ENCODE measurements at regions not wholly inside any gene's neighbourhood (a gene's known extent, or its start where the extent isn't known, plus 50 kb on each side); places are given as distances from the start of the nearest gene placed in this dataset.
"Not testable (repeated sequence)": the region's sequence is repeated elsewhere in the genome, so short reads cannot be mapped to it uniquely, and the experiment has no call there.

DNA sequence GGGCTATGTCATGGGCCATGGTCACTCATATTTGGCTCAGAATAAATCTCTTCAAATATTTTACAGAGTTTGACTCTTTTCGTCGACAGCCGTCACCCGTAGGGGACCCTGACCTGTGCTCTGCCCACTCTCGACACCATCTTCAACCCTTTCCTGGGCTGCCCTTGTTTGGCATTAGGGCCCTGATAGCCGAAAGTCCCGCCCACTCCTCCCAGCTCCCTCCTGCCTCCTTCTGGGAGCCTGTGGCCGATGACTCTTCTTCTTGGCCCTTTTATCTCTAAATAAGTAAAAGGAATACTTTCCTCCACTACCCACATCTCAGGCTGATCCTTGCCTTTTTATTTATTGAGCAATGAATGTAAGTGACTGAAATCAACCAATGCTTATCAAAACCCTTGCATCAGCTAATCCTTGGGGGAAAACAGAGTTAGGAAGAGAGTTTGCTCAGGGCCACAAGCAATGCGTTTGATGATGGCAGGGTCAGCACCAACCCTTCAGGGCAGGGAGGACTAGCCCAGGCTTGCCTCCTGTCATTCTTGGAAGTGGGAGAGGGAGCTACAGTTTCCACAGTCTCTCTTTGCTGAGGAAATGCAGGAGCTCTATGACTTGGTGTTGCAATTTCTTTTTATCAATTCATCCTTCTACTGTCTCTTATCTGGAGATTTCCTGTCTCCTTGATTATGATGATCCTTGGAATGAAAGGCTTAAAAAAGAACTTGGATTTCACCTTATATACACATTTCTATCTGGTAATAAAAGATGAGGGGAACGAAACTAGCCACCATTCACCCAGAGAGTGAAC is 218.2 kb upstream of the PODXL start:
- Mint-ChIP-seq H3K4me1 (no peaks in the 10 kb centered on the region), H3K27me3 (peaks cover 8% of the 10 kb centered on the region), H3K36me3 (no peaks in the 10 kb centered on the region), H3K4me3 (no peak overlapping the region), H3K27ac (no peak overlapping the region), H3K9me3 (no peaks in the 10 kb centered on the region)
- no peak for DNase-seq

DNA sequence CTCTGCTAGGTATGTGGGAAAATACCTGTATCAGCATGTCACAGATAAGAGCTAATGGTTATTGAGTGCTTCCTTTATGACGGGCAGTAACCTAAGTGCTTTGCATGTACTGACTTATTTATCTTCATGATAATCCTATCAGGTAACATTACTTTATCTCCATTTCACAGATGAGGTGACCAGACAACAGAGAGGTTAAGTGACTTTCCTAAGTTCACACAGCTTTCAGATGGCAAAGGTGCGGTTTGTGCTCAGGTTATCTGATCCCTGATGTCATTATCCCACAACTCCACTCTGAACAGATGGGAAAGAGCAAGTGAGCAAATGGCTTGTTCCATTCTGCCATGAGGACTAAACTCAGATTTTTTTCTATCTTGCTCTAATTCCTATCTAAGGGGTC is 217.0 kb upstream of the PODXL start:
- no peaks in the 10 kb centered on the region for H3K4me1 Mint-ChIP-seq
- peaks cover 8% of the 10 kb centered on the region for H3K27me3 Mint-ChIP-seq
- DNase-seq, result no peak
- H3K36me3 Mint-ChIP-seq, result no peaks in the 10 kb centered on the region
- no peaks in the 10 kb centered on the region for H3K9me3 Mint-ChIP-seq
- no peak overlapping the region for H3K4me3 Mint-ChIP-seq
- H3K27ac Mint-ChIP-seq, result no peak overlapping the region

- DNase-seq, result no peak
- H3K27ac Mint-ChIP-seq, result no peak overlapping the region
- H3K27me3 Mint-ChIP-seq, result peaks cover 8% of the 10 kb centered on the region
- H3K4me3 Mint-ChIP-seq, result no peak overlapping the region
- H3K36me3 Mint-ChIP-seq, result no peaks in the 10 kb centered on the region
- H3K4me1 Mint-ChIP-seq, result no peaks in the 10 kb centered on the region
- no peaks in the 10 kb centered on the region for H3K9me3 Mint-ChIP-seq
Measured at GRCh38 chr7:131769241-131769640, 212.8 kb upstream of the PODXL start.

- Mint-ChIP-seq H3K27me3 (peaks cover 8% of the 10 kb centered on the region), H3K4me3 (no peak overlapping the region), H3K9me3 (no peaks in the 10 kb centered on the region), H3K36me3 (no peaks in the 10 kb centered on the region), H3K4me1 (no peaks in the 10 kb centered on the region), H3K27ac (no peak overlapping the region)
- DNase-seq, result no peak
Measured at GRCh38 chr7:131767591-131767990, 211.2 kb upstream of the PODXL start.

DNA sequence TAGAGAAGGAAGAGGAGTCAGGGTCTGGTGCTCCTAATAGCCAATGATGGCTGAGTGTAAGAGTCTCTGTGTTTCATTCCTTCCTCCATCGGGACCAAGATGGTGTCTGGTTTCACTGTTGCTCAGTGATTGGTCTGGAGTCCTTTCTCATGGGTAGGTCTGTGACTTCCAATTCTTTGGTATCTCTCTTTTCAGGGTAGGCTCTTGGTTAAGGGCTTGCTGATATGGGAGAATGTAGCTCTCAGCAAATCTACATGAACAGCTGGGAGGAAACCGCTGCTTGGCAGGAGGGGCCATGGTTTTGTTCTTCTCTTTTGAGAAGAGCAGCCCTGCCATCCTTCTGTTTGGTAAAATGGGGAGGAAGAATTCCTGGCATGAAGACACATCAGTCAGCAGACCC is 209.1 kb upstream of the PODXL start:
- no peaks in the 10 kb centered on the region for H3K9me3 Mint-ChIP-seq
- H3K4me3 Mint-ChIP-seq, result no peak overlapping the region
- H3K27me3 Mint-ChIP-seq, result peaks cover 10% of the 10 kb centered on the region
- H3K27ac Mint-ChIP-seq, result no peak overlapping the region
- DNase-seq, result no peak
- no peaks in the 10 kb centered on the region for H3K36me3 Mint-ChIP-seq
- H3K4me1 Mint-ChIP-seq, result no peaks in the 10 kb centered on the region

DNA sequence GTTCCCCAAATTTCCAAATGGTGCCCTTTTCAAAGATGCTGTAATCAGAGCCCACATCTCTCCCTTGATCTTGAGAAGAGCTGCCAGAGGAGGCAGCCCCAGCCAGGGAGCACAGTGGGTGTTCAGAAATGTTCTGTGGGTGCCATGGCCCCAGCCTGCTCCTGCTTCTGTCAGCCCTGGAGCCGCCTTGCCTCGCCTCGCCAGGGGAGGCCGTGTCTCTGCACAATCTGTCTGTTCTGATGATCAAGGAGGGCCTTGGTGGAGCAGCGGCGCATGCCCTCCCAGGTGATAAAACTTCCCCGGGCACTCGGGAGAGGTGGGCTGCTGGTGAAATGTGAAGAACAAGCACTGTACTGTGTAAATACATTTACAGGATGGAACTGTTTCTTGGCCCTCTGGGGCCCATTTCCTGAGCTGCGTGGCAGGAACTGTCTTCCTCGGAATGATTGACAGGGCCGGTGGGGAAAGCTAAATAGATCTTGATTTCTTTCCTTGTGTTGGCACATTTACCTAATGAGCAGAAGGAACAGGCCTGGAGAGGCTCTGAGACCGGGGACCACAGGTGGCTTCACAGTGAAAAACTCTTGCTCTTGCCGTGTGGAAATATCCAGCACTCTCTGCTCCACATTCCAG is 207.8 kb upstream of the PODXL start:
- Mint-ChIP-seq H3K4me3 (no peak overlapping the region), H3K36me3 (no peaks in the 10 kb centered on the region), H3K27me3 (peaks cover 14% of the 10 kb centered on the region), H3K9me3 (no peaks in the 10 kb centered on the region), H3K4me1 (no peaks in the 10 kb centered on the region), H3K27ac (no peak overlapping the region)
- DNase-seq, result no peak

- no peak overlapping the region for H3K27ac Mint-ChIP-seq
- H3K36me3 Mint-ChIP-seq, result no peaks in the 10 kb centered on the region
- H3K4me1 Mint-ChIP-seq, result no peaks in the 10 kb centered on the region
- H3K27me3 Mint-ChIP-seq, result peaks cover 14% of the 10 kb centered on the region
- H3K4me3 Mint-ChIP-seq, result no peak overlapping the region
- H3K9me3 Mint-ChIP-seq, result no peaks in the 10 kb centered on the region
- DNase-seq, result no peak
Measured at GRCh38 chr7:131762753-131763152, 206.3 kb upstream of the PODXL start.

DNA sequence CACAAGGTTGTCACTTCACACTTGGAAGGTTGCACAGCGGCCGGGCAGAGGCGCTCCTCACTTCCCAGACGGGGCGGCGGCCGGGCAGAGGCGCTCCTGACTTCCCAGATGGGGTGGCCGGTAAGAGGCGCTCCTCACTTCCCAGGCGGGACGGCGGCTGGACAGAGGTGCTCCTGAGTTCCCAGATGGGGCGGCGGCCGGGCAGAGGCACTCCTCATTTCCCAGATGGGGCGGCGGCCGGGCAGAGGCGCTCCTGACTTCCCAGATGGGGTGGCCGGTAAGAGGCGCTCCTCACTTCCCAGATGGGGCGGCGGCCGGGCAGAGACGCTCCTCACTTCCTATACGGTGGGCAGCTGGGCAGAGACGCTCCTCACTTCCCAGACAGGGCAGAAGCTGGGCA is 199.4 kb upstream of the PODXL start:
- not testable (repeated sequence) for H3K9me3 Mint-ChIP-seq, H3K36me3 Mint-ChIP-seq, H3K4me3 Mint-ChIP-seq, DNase-seq, H3K4me1 Mint-ChIP-seq, H3K27ac Mint-ChIP-seq
- peaks cover 25% of the 10 kb centered on the region for H3K27me3 Mint-ChIP-seq

DNA sequence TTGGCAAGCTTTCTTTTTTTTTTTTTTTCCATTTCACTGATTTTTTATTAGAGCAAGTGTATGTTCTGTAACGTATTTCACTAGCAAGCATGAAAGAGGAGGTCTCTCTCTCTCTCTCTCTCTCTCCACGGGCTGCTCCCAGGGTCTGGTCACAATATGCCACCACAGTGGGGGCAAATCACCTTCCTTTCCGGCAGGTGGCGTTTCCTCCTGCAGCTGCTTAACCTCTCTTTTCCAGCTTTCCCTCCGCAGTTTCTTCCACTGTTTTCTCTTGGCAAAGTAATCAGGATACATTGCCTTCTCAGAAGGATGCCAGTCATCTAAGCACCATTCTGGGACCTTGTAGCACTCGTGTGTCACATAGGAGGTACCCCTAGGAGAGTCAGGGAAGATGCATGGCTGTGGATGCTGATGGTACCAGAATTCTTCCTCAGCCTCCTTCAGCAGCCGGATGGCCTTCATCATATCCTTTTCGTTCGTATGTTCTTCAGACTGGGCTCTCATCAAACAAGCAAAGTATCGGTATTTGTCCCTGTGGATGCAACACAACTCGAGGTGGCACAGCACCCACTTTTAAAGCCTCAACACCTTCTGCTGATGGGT is 197.3 kb upstream of the PODXL start:
- Mint-ChIP-seq H3K4me1 (no peaks in the 10 kb centered on the region), H3K4me3 (no peak overlapping the region), H3K27me3 (peaks cover 17% of the 10 kb centered on the region), H3K9me3 (no peaks in the 10 kb centered on the region), H3K27ac (no peak overlapping the region), H3K36me3 (no peaks in the 10 kb centered on the region)
- no peak for DNase-seq

GRCh38 chr7:131747658-131748232 is 191.3 kb upstream of the PODXL start:
- no peak overlapping the region for H3K4me3 Mint-ChIP-seq

GRCh38 chr7:131745390-131746248 is 189.2 kb upstream of the PODXL start:
- DNase-seq, result no peak
- Mint-ChIP-seq H3K27me3 (peaks cover 12% of the 10 kb centered on the region), H3K4me3 (no peak overlapping the region), H3K27ac (no peak overlapping the region), H3K4me1 (no peaks in the 10 kb centered on the region), H3K9me3 (no peaks in the 10 kb centered on the region), H3K36me3 (no peaks in the 10 kb centered on the region)

More at GRCh38 chr7:131747658-131748232, 191.3 kb upstream of the PODXL start:
- Mint-ChIP-seq H3K27me3 (peaks cover 12% of the 10 kb centered on the region), H3K9me3 (no peaks in the 10 kb centered on the region), H3K36me3 (no peaks in the 10 kb centered on the region), H3K27ac (no peak overlapping the region), H3K4me1 (no peaks in the 10 kb centered on the region)
- no peak for DNase-seq

GRCh38 chr7:131741446-131741845 is 185.0 kb upstream of the PODXL start:
- H3K27ac Mint-ChIP-seq, result no peak overlapping the region
- H3K36me3 Mint-ChIP-seq, result no peaks in the 10 kb centered on the region
- H3K4me3 Mint-ChIP-seq, result no peak overlapping the region

GRCh38 chr7:131737746-131738465 is 181.5 kb upstream of the PODXL start:
- DNase-seq, result no peak
- Mint-ChIP-seq H3K9me3 (no peaks in the 10 kb centered on the region), H3K27ac (no peak overlapping the region), H3K4me3 (no peak overlapping the region), H3K36me3 (no peaks in the 10 kb centered on the region), H3K27me3 (peaks cover 37% of the 10 kb centered on the region), H3K4me1 (no peaks in the 10 kb centered on the region)

More at GRCh38 chr7:131741446-131741845, 185.0 kb upstream of the PODXL start:
- H3K27me3 Mint-ChIP-seq, result peaks cover 21% of the 10 kb centered on the region
- DNase-seq, result no peak
- no peaks in the 10 kb centered on the region for H3K4me1 Mint-ChIP-seq
- no peaks in the 10 kb centered on the region for H3K9me3 Mint-ChIP-seq

GRCh38 chr7:131735101-131735500 is 178.7 kb upstream of the PODXL start:
- no peaks in the 10 kb centered on the region for H3K4me1 Mint-ChIP-seq
- H3K27me3 Mint-ChIP-seq, result peaks cover 42% of the 10 kb centered on the region
- H3K4me3 Mint-ChIP-seq, result no peak overlapping the region
- H3K27ac Mint-ChIP-seq, result no peak overlapping the region
- DNase-seq, result no peak
- H3K36me3 Mint-ChIP-seq, result no peaks in the 10 kb centered on the region
- H3K9me3 Mint-ChIP-seq, result no peaks in the 10 kb centered on the region

Measured in activated naive CD8-positive, alpha-beta T cell treated with anti-CD3 and anti-CD28 coated beads for 36 hours (primary cell).